Stimulated activated CD4-positive, alpha-beta T cell treated with anti-CD3 and anti-CD28 coated beads, Interleukin-2, amount 100 ng/mL, for 48 hours (primary cell): ENCODE measurements at regions not wholly inside any gene's neighbourhood (a gene's known extent, or its start where the extent isn't known, plus 50 kb on each side); places are given as distances from the start of the nearest gene placed in this dataset.
"Not testable (repeated sequence)": the region's sequence is repeated elsewhere in the genome, so short reads cannot be mapped to it uniquely, and the experiment has no call there.

Experiments used
- DNase-seq, 2 donors: peaks; one replicate each; pipeline ENCODE4 v3.0.0-alpha.2; 2020

DNA sequence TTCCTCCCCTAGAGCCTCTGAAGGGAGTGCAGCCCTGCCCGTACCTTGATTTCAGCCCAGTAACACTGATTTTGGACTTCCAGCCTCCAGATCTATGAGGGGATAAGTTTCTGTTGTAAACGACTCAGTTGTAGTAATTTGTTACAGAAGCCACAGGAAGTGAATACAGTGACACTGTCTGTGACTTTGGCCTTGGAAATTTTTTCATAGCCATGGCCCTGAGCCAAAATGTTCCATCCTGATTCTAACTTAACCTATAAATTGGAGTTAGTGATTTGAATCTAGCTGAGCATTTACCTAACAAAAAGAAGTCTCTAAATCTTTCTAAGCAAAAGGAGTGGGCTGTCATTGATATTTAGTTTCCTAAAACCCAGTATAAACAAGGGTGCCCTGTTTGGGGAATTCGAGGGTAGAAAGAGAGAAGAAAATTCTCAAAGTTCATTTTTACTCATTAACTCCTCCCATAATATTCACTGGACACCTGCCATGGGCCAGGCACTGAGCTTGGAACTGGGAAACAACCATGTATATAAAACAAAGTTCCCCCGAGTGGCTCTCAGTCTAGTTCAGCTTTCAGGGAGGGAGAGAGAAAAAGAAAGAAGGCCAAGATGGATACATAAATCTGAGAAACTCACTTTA lies 162.3 kb downstream of the SKIDA1 start:
- DNase-seq: no peak

GRCh38 chr10:21359202-21359601 lies 166.3 kb downstream of the SKIDA1 start:
- no peak for DNase-seq

DNA sequence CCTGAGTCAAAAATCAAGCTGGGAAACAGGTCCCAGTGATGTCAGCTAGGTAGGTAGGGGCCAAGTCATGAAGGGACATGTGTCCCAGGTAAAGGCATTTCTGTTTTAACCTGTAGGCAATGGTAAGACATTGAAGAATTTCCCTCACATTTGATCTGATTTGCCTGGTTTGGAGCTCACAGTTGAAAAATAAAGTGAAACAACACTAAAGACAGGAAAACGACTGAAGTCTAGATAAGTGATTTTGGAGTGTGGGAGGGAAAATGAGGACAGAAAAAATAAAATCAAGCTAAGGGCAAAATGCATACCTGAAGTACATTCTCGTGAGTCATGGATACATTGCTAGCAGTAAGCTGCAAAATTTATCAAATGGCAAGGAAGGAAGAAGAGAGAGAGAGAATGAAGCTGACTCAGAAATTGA lies 169.9 kb downstream of the SKIDA1 start:
- no peak for DNase-seq

GRCh38 chr10:21352886-21353285 lies 172.6 kb downstream of the SKIDA1 start:
- DNase-seq: no peak

DNA sequence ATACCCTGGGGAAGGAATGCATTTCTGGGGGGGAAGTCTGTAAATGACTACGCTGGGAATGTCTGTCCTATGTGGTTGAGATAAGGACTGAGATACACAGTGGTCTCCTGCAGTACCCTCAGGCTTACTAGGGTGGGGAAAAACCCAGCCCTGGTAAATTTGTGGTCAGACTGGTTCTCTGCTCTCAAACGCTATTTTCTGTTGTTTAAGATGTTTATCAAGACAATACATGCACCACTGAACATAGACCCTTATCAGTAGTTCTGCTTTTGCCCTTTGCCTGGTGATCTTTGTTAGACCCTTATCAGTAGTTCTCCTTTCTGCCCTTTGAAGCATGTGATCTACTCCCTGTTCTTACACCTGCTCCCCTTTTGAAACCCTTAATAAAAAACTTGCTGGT lies 173.9 kb downstream of the SKIDA1 start:
- not testable (repeated sequence) for DNase-seq

DNA sequence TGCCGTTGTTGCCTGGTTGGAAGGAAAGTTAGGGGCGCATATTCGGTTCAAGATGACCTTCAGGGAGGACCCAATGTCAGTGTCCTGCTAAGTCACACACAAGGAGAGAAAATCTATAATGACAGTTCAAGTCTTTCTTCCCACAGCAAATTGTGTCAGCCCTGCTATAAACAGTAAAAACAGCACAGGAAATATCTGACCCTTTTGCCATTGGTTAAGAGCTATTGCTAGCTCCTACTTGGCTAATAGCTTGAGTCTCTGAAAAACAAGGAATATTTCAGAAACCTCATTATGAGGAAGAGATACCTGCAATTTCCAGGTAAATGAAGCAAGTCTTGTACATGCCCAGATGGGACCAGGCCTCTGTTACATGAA lies 175.6 kb downstream of the SKIDA1 start:
- DNase-seq: no peak

DNA sequence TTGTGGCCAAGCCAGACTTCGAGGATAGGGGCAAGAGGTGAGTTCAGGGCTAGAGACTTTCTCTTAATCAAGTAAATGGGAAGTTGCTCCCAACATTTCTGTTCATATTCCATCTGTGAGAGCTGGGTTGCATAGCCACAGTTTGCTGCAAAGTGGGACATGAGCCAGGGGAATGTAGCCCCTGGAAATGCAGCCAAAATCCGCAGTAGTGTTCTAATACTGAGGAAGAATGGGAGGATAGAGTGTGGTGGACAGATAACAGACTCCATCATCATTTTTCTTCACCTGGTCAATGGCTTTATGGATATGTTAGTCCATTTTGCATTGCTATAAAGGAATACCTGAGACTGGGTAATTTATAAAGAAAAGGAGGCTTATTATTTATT lies 177.7 kb downstream of the SKIDA1 start:
- DNase-seq: no peak

GRCh38 chr10:21347043-21347784 lies 178.3 kb downstream of the SKIDA1 start:
- no peak for DNase-seq

DNA sequence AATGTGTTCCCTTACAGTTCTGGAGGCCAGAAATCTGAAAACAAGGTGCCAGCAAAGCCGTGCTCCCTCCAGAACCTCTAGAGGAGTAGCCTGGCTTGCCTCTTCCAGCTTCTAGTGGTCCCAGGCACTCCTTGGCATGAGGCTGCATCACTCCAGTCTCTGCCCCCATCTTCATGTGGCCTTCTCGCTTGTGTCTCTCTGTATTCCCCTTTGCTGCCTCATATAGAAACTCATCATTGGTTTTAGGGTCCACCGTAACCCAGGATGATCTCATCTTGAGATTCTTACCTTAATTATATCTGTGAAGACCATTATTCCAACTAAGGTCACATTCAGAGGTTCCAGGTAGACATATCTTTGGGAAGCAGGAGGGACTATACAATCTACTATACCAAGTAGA lies 182.4 kb downstream of the SKIDA1 start:
- no peak for DNase-seq

GRCh38 chr10:21342499-21342898 lies 183.0 kb downstream of the SKIDA1 start:
- DNase-seq: not testable (repeated sequence)

- no peak for DNase-seq
Measured at GRCh38 chr10:21340331-21340730, 185.2 kb downstream of the SKIDA1 start.

DNA sequence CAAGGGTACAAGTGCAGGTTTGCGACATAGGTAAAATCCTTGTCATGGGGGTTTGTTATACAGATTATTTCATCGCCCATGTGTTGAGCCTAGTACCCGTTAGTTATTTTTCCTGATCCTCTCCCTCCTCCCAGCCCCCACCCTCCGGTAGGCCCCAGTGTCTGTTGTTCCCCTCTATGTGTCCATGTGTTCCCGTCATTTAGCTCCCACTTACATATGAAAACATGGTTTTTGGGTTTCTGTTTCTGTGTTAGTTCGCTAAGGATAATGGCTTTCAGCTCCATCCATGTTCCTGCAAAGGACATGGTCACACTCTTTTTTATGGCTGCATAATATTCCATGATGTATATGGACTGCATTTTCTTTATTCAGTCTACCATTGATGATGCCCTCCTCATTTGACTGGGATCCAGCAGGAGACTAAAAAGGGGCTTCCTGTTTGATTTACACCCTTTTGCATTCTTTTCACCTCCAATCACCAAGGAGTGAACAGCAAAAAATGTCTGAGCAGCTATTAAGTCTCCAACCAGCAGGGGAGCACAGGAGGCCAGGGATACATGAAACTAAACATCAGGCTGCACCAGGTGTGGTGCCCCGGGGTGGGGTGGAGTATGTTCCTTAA lies 188.2 kb downstream of the SKIDA1 start:
- DNase-seq: no peak

DNA sequence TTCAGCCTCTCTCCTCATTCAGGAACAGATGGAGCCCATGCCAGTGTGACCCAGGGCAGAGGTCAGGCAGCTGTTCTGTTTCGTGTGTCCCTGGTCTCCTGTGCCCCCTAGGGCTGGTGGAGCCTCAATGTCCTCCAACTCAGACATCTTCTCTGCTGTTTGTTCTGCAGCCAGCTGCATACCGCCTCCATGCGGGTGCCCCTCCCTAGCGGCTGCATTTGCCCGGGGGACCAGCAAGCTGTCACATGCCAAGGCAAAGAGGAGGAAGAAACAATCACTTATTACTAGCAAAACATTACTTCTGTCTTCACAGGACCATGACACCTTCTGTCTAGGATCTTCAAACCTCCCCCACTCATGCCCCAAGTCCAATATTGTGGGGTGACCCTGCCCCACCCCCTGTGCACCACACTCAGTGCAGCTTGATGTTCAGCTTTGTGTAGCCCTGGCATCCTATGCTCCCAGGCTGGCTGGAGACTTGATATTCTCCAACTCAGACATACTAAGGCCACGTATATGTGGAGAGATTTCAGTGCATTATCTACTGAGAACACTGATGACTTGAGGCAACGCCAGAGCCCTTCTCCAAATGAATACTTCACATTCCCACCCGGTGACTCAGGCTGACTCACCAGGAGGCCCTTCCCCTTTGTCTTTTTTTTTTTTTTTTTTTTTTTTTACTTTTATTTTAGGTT lies 188.9 kb downstream of the SKIDA1 start:
- DNase-seq: no peak

DNA sequence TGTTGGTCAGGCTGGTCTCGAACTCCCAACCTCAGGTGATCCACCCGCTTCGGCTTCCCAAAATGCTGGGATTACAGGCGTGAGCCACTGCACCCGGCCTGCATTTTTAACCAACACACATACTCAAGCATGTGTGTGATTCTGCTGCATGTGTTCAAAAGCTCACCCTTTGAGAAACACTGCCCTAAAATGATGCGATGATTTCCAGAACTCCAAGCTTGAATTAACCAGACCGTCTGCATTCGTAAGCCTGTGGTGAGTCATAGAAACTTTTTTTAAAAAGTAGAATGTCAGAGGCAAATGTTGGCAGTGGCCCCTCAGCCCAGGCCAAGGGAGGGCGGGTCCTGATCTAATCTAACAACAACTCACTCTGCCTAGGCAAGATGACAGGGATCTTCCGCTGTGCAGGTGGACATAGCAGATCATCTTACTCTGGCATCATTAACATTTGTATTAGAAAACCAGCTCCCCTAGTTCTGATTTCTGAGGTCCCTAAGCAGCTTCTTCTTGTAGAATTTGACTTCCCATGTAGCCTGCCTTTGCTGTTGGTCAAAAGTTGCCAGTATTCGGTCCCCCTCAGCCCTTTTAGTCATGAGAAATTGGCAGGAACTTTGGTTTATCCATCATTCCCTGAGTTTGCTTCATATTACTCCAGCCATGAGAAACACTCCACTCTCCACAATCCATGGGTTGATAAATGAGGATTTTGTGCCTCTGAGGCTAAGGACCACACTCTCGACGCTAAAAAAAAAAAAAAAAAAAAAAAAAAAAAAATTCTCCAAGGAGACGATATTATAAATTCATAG lies 190.4 kb downstream of the SKIDA1 start:
- no peak for DNase-seq

- DNase-seq: no peak
Measured at GRCh38 chr10:21330628-21331020, 194.9 kb downstream of the SKIDA1 start.

DNA sequence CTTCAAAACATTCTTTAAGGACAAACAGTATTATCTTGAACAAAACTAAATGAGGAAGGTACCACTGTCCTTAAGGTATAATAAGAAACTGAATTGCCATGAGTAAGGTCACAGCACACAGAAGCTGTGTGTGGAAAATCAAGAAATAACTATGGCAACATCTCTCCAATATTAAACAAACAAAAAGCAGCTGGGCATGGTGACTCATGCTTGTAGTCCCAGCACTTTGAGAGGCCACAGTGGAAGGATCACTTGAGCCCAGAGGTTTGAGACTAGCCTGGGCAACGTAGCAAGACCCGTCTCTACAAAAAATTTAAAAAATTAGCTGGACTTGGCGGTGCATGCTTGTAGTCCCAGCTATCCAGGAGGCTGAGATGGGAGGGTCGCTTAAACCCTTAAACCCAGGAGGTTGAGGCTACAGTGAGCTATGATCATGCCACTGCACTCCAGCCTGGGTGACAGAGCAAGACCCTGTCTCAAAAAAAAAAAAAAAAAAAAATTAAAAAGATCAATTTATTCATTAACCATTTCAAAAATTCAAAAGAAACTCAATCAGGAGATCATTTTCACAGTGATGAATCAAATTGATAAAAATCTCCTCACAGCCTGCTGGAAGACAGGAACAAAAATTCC lies 195.4 kb downstream of the SKIDA1 start:
- no peak for DNase-seq

DNA sequence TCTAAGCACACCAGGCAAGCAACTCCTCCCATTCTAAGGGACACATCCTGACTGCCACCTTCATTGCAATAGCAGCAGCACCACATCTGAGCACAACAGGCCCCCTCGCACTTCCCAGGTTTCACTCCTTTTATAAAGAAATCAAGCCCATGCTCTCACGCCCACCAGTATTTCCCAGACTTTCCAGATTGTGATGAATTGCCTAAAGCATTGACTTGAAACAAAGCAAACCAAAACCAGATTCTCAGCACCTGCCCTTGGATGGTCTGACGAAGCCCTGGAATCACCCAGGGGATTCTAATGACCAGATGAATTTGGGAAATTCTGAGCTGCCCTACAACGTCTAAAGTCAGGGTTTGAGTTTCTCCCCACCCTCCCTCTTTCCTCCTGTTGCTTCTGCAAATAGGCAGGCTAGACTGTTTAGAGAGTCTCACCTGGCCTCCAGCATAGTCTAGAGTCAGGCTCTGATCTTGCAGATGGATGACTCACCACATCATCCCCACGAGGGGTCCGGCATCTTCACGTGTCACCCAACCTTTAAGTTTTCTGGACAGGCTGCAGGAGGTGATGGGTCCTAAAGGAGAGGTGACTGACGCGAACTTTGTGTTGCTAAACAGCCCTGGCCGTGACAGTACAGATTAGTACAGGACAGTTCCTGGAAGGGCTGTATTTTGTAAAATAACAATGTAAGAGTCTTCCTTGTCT lies 198.0 kb downstream of the SKIDA1 start:
- no peak for DNase-seq

DNA sequence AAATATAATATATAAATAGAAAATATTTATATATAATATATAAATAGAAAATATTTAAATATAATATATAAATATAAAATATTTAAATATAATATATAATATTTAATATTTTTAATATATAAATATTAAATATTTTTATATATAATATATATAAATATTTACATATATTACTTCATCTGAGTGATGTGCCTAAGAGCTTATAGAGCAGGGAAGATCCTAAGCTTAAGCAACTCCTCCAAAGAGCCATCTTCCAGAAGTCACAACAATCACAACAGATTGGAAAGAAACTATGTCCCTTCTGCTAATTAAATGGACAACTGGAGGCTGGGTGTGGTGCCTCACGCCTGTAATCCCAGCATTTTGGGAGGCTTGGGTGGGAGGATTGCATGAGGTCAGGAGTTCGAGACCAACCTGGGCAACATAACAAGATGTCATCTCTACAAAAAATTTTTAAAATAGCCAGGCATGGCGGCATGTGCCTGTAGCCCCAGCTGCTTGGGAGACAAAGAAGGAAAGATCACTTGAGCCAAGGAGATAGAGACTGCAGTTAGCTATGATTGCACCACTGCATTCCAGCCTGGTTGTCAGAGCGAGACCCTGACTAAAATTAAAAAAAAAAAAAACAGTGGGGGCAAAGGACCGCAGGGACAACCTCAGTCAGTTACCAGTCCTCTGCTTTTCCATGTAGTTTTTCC lies 198.7 kb downstream of the SKIDA1 start:
- DNase-seq: no peak

- no peak for DNase-seq
Measured at GRCh38 chr10:21318540-21319167, 206.8 kb downstream of the SKIDA1 start.

DNA sequence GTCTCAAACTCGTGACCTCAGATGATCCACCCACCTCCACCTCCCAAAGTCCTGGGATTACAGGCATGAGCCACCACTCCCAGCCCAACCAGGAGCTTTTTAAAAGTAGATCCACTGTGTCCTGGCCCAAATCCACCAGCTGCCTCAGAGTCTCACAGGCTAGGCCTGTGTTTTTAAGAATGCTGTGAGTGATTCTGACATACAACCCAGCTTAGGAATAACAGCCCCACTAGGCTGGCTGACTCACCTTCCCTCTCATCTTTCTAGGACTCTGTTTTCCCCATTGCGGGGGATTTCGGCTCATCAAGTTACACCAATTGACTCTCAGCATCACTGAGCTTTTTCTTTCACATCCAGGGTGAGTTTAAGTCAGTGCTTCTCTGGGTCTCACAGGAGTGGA lies 207.6 kb downstream of the SKIDA1 start:
- no peak for DNase-seq
